GM06990 (cell line): ENCODE measurements at regions not wholly inside any gene's neighbourhood (a gene's known extent, or its start where the extent isn't known, plus 50 kb on each side); places are given as distances from the start of the nearest gene placed in this dataset.

Experiments
- DNase-seq: peaks from one replicate; pipeline ENCODE4 v3.0.0-alpha.2; 2011; ENCODE audit not compliant: insufficient read length; ENCODE audit errors: extremely low read depth
- H3K27me3 ChIP-seq: replicated peaks from 2 replicates; pipeline ENCODE4 v1.6.0; 2011; ENCODE audit warnings: low read length; ENCODE audit not compliant: control insufficient read depth, insufficient read depth
- H3K36me3 ChIP-seq: 2 replicates; pipeline ENCODE4 v1.5.1; 2011; ENCODE audit warnings: low read length; ENCODE audit not compliant: control insufficient read depth, insufficient read depth
- H3K4me3 ChIP-seq: replicated peaks from 2 replicates; pipeline ENCODE4 v1.5.1; 2011; ENCODE audit warnings: low read depth, mild to moderate bottlenecking, control low read depth, low read length
- TF ChIP-seq, protein P1 (sequence below): IDR thresholded peaks from 2 replicates; pipeline ENCODE4 v1.5.1; 2011; ENCODE audit warnings: low read length, control low read depth, mild to moderate bottlenecking, inconsistent platforms; ENCODE audit not compliant: insufficient read depth, poor library complexity, severe bottlenecking

DNA sequence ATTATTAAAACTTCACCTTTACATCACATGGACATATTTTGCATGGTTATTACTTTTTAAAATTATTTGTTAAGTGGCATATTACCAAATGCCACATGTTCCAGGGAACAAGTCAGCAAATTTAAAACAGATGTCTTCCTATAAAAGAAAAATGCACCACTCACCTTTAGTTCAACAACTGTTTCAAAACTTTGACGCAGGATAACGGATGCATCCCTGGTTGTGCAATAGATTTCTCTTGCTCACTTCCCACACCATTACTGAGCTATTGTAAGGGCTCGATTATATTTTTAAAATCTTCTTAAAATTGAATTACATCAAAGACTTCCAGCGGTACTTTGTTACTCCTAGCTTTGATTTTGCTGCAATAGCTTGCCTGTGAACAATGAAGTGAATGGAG is 93.0 kb upstream of the ARHGAP24 start:
- H3K4me3 ChIP-seq: no peak overlapping the region
- TF ChIP-seq, protein P1, sequence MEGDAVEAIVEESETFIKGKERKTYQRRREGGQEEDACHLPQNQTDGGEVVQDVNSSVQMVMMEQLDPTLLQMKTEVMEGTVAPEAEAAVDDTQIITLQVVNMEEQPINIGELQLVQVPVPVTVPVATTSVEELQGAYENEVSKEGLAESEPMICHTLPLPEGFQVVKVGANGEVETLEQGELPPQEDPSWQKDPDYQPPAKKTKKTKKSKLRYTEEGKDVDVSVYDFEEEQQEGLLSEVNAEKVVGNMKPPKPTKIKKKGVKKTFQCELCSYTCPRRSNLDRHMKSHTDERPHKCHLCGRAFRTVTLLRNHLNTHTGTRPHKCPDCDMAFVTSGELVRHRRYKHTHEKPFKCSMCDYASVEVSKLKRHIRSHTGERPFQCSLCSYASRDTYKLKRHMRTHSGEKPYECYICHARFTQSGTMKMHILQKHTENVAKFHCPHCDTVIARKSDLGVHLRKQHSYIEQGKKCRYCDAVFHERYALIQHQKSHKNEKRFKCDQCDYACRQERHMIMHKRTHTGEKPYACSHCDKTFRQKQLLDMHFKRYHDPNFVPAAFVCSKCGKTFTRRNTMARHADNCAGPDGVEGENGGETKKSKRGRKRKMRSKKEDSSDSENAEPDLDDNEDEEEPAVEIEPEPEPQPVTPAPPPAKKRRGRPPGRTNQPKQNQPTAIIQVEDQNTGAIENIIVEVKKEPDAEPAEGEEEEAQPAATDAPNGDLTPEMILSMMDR: no peak
- DNase-seq: no peak
- H3K36me3 ChIP-seq: no peaks in the 10 kb centered on the region
- H3K27me3 ChIP-seq: no peaks in the 10 kb centered on the region

DNA sequence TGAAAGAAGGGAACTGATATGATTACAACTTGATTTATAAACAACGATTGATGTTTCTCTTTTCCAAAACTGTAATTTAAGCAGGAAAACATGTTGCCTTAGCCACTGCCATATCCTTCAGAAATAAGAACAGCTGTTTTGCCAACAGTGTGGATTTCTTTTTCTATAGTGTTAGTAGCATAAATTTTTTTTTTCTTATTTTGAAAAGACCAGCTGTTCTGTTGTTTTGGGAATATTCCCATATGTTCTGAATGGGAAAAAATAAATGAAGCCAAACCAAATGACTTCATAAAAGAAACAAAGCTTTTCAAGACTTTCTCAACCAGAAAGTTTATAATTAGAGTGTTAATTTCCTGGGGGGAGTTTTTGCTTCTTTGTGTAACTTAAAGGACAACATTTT is 83.9 kb upstream of the ARHGAP24 start:
- no peaks in the 10 kb centered on the region for H3K27me3 ChIP-seq
- H3K4me3 ChIP-seq: no peak overlapping the region
- no peak for DNase-seq
- TF ChIP-seq, protein P1: no peak
- H3K36me3 ChIP-seq: no peaks in the 10 kb centered on the region

DNA sequence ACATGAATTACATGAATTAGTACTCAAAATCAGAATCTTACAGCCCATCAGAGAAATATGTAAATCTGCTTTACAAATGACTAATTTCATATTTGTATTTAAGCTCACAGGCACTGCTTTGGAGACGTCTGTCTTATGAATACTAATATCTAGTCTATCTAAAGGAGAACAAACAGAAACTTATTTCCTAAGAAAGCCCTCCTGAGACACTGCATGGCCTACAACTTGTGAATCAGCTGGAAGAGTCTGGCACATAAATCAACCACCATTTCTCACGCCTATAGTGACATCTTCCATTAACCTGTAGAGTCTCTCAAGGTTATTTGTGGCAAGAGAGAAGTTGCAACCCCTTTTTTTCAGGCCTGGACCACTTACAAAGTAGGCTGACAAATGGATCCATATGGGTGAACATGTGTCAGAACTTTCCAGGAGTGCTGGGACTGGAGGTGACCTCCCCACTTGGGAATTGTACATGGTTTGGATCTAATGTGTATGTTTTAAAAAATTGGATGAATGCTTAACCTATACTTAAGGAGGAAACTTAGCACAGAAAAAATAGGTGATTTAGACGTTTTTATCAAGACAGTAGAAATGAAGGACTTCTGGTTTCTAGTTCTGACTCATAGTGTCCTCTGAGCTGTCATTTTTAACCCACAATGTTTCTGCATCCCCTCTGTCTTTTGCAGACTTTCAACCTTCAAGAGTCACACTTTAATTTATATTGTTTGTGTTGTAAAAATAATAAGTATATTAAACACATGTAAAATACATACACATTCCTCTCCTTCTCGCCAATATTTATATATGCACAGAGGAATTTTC is 83.2 kb upstream of the ARHGAP24 start:
- TF ChIP-seq, protein P1: no peak
- DNase-seq: peak; percentile 23
- no peaks in the 10 kb centered on the region for H3K27me3 ChIP-seq
- no peaks in the 10 kb centered on the region for H3K36me3 ChIP-seq
- H3K4me3 ChIP-seq: no peak overlapping the region

DNA sequence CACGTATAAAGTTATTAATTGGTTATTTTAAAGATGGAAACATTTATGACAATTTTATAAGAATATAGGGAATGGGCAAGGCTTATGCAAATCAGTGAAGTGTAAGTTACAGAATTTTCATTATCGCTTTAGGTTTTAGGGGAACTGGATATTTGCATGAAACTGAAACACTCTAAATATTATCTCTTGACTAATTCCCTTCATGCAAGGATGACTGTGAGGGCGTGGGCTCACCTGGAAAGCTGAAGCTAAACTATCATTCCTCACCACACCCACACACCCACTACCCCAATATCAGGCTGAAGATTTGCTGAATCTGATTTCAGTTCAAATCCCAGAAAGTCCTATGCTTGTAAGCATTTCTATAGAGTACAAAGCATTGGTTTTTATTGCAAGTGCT is 81.7 kb upstream of the ARHGAP24 start:
- DNase-seq: no peak
- Histone ChIP-seq H3K4me3 (no peak overlapping the region), H3K27me3 (no peaks in the 10 kb centered on the region), H3K36me3 (no peaks in the 10 kb centered on the region)
- TF ChIP-seq, protein P1: no peak

DNA sequence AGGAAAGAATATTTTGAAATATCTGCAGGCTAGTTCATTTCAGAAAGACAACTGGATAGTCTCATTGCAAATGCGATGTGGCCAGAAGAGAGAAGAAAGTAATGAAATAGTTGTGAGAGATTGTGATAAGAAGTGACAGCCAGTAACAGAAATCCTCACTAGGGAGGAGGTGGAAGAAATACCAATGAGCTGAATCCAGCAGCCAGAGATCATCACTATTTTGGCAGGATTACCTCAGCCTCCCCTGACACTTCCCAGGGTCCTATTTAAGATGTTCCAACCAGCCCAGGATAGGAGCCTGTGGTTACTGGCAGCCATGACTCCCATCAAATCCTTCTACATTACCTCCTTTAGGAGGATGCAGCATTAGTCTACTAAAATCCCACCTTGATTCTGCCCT is 76.7 kb upstream of the ARHGAP24 start:
- Histone ChIP-seq H3K4me3 (no peak overlapping the region), H3K36me3 (no peaks in the 10 kb centered on the region), H3K27me3 (no peaks in the 10 kb centered on the region)
- TF ChIP-seq, protein P1: no peak
- no peak for DNase-seq
